HUES48 (cell line): ENCODE measurements at regions not wholly inside any gene's neighbourhood (a gene's known extent, or its start where the extent isn't known, plus 50 kb on each side); places are given as distances from the start of the nearest gene placed in this dataset.

ENCODE experiments used
- H3K27ac ChIP-seq: one replicate; pipeline ENCODE4 v1.7.0; 2013; ENCODE audit warnings: low read depth, low read length, inconsistent platforms
- H3K27me3 ChIP-seq: 2 replicates; pipeline ENCODE4 v1.6.1; 2013; ENCODE audit warnings: mild to moderate bottlenecking, low read length; ENCODE audit not compliant: control insufficient read depth, insufficient read depth
- H3K36me3 ChIP-seq: 2 replicates; pipeline ENCODE4 v1.6.1; 2013; ENCODE audit warnings: low read length; ENCODE audit not compliant: control insufficient read depth, insufficient read depth
- H3K4me1 ChIP-seq: 2 replicates; pipeline ENCODE4 v1.6.1; 2013; ENCODE audit warnings: mild to moderate bottlenecking, low read length; ENCODE audit not compliant: control insufficient read depth, insufficient read depth
- H3K4me3 ChIP-seq: 2 replicates; pipeline ENCODE4 v1.5.1; 2013; ENCODE audit warnings: mild to moderate bottlenecking, low read depth, low read length
- H3K9ac ChIP-seq: 2 replicates; pipeline ENCODE4 v1.6.1; 2013; ENCODE audit warnings: mild to moderate bottlenecking, low read depth, low read length, moderate library complexity
- H3K9me3 ChIP-seq: 2 replicates; pipeline ENCODE4 v1.6.1; 2013; ENCODE audit warnings: low read length; ENCODE audit not compliant: control insufficient read depth, insufficient read depth

GRCh38 chr5:176711883-176712282, 64.6 kb downstream of the TSPAN17 start:
- Histone ChIP-seq H3K27ac (no peak overlapping the region), H3K9ac (no peak overlapping the region), H3K9me3 (no peaks in the 10 kb centered on the region), H3K36me3 (no peaks in the 10 kb centered on the region), H3K4me3 (no peak overlapping the region), H3K27me3 (no peaks in the 10 kb centered on the region), H3K4me1 (peaks cover 15% of the 10 kb centered on the region)

GRCh38 chr5:176712546-176713304, 65.4 kb downstream of the TSPAN17 start:
- H3K36me3 ChIP-seq = no peaks in the 10 kb centered on the region
- no peak overlapping the region for H3K4me3 ChIP-seq
- H3K9ac ChIP-seq = no peak overlapping the region
- H3K27ac ChIP-seq = no peak overlapping the region
- H3K4me1 ChIP-seq = peaks cover 15% of the 10 kb centered on the region
- no peaks in the 10 kb centered on the region for H3K9me3 ChIP-seq
- H3K27me3 ChIP-seq = no peaks in the 10 kb centered on the region

- Histone ChIP-seq H3K9me3 (no peaks in the 10 kb centered on the region), H3K9ac (no peak overlapping the region), H3K27ac (no peak overlapping the region), H3K27me3 (no peaks in the 10 kb centered on the region), H3K36me3 (no peaks in the 10 kb centered on the region), H3K4me1 (peaks cover 15% of the 10 kb centered on the region), H3K4me3 (no peak overlapping the region)
Measured at GRCh38 chr5:176713409-176713808, 66.1 kb downstream of the TSPAN17 start.

- Histone ChIP-seq H3K4me1 (peaks cover 15% of the 10 kb centered on the region), H3K36me3 (no peaks in the 10 kb centered on the region), H3K27ac (no peak overlapping the region), H3K9me3 (no peaks in the 10 kb centered on the region), H3K27me3 (no peaks in the 10 kb centered on the region), H3K4me3 (no peak overlapping the region), H3K9ac (no peak overlapping the region)
Measured at GRCh38 chr5:176714067-176714466, 66.8 kb downstream of the TSPAN17 start.

- Histone ChIP-seq H3K36me3 (no peaks in the 10 kb centered on the region), H3K4me1 (peaks cover 15% of the 10 kb centered on the region), H3K27me3 (no peaks in the 10 kb centered on the region)
Measured at GRCh38 chr5:176716320-176716719, 69.0 kb downstream of the TSPAN17 start.

GRCh38 chr5:176719113-176719739, 71.9 kb downstream of the TSPAN17 start:
- Histone ChIP-seq H3K4me3 (no peak overlapping the region), H3K27me3 (no peaks in the 10 kb centered on the region), H3K36me3 (no peaks in the 10 kb centered on the region)

More at GRCh38 chr5:176716320-176716719, 69.0 kb downstream of the TSPAN17 start:
- Histone ChIP-seq H3K9ac (no peak overlapping the region), H3K4me3 (no peak overlapping the region), H3K9me3 (no peaks in the 10 kb centered on the region), H3K27ac (no peak overlapping the region)

GRCh38 chr5:176721509-176721908, 74.2 kb downstream of the TSPAN17 start:
- Histone ChIP-seq H3K4me3 (no peak overlapping the region), H3K9ac (no peak overlapping the region), H3K9me3 (no peaks in the 10 kb centered on the region), H3K4me1 (peaks cover 18% of the 10 kb centered on the region), H3K27ac (no peak overlapping the region), H3K36me3 (no peaks in the 10 kb centered on the region), H3K27me3 (0 out of 2 replicates have a peak, but pooled peaks cover 4% of the 10 kb centered on the region)

More at GRCh38 chr5:176719113-176719739, 71.9 kb downstream of the TSPAN17 start:
- H3K9ac ChIP-seq = no peak overlapping the region
- H3K27ac ChIP-seq = no peak overlapping the region
- H3K4me1 ChIP-seq = no peaks in the 10 kb centered on the region; the same call in none of the 2 replicates
- no peaks in the 10 kb centered on the region for H3K9me3 ChIP-seq

GRCh38 chr5:176722757-176723156, 75.5 kb downstream of the TSPAN17 start:
- Histone ChIP-seq H3K36me3 (no peaks in the 10 kb centered on the region), H3K27me3 (0 out of 2 replicates have a peak, but pooled peaks cover 4% of the 10 kb centered on the region), H3K9me3 (no peaks in the 10 kb centered on the region), H3K9ac (no peak overlapping the region), H3K4me3 (no peak overlapping the region), H3K27ac (no peak overlapping the region), H3K4me1 (peaks cover 18% of the 10 kb centered on the region)

- H3K4me1 ChIP-seq = peaks cover 18% of the 10 kb centered on the region
- H3K9me3 ChIP-seq = no peaks in the 10 kb centered on the region
- no peaks in the 10 kb centered on the region for H3K36me3 ChIP-seq
- 0 out of 2 replicates have a peak, but pooled peaks cover 4% of the 10 kb centered on the region for H3K27me3 ChIP-seq
- no peak overlapping the region for H3K9ac ChIP-seq
- no peak overlapping the region for H3K4me3 ChIP-seq
- H3K27ac ChIP-seq = no peak overlapping the region
Measured at GRCh38 chr5:176723440-176723839, 76.2 kb downstream of the TSPAN17 start.

- Histone ChIP-seq H3K4me3 (no peak overlapping the region), H3K9me3 (no peaks in the 10 kb centered on the region), H3K27ac (no peak overlapping the region), H3K4me1 (peaks cover 18% of the 10 kb centered on the region), H3K9ac (no peak overlapping the region), H3K36me3 (no peaks in the 10 kb centered on the region), H3K27me3 (0 out of 2 replicates have a peak, but pooled peaks cover 4% of the 10 kb centered on the region)
Measured at GRCh38 chr5:176724472-176724871, 77.2 kb downstream of the TSPAN17 start.
